Stimulated activated CD8-positive, alpha-beta memory T cell treated with anti-CD3 and anti-CD28 coated beads, Interleukin-4, amount 100 ng/mL, for 1 hour (primary cell): ENCODE measurements at regions not wholly inside any gene's neighbourhood (a gene's known extent, or its start where the extent isn't known, plus 50 kb on each side); places are given as distances from the start of the nearest gene placed in this dataset.
"Not testable (repeated sequence)": the region's sequence is repeated elsewhere in the genome, so short reads cannot be mapped to it uniquely, and the experiment has no call there.

ENCODE experiments used
- DNase-seq, 2 donors: peaks; one replicate each; pipeline ENCODE4 v3.0.0-alpha.2; 2020; ENCODE audit warnings: low read depth in 2 of 2, low spot score in 1 of 2

GRCh38 chr16:6736302-6736701 lies 596.3 kb upstream of the RBFOX1 start:
- DNase-seq, result not testable (repeated sequence)

- DNase-seq, result no peak
Observed at GRCh38 chr16:6735631-6736030, 597.0 kb upstream of the RBFOX1 start.

- DNase-seq, result no peak
Observed at GRCh38 chr16:6732166-6732565, 600.5 kb upstream of the RBFOX1 start.

GRCh38 chr16:6728381-6728780 lies 604.3 kb upstream of the RBFOX1 start:
- DNase-seq, result no peak

GRCh38 chr16:6726621-6727020 lies 606.0 kb upstream of the RBFOX1 start:
- DNase-seq, result no peak

- no peak for DNase-seq
Observed at GRCh38 chr16:6725634-6726331, 606.9 kb upstream of the RBFOX1 start.

GRCh38 chr16:6725206-6725605 lies 607.4 kb upstream of the RBFOX1 start:
- DNase-seq, result not testable (repeated sequence)

- no peak for DNase-seq
Observed at GRCh38 chr16:6722786-6723185, 609.9 kb upstream of the RBFOX1 start.

GRCh38 chr16:6714510-6714909 lies 618.1 kb upstream of the RBFOX1 start:
- no peak for DNase-seq

- DNase-seq, result no peak
Observed at GRCh38 chr16:6709736-6710135, 622.9 kb upstream of the RBFOX1 start.

GRCh38 chr16:6708576-6709215 lies 623.9 kb upstream of the RBFOX1 start:
- DNase-seq, result no peak

- DNase-seq, result no peak
Observed at GRCh38 chr16:6704306-6704930, 628.2 kb upstream of the RBFOX1 start.

- DNase-seq, result no peak
Observed at GRCh38 chr16:6701096-6701495, 631.5 kb upstream of the RBFOX1 start.

- no peak for DNase-seq
Observed at GRCh38 chr16:6698548-6698947, 634.1 kb upstream of the RBFOX1 start.

GRCh38 chr16:6695666-6696065 lies 637.0 kb upstream of the RBFOX1 start:
- DNase-seq, result no peak

GRCh38 chr16:6694636-6695035 lies 638.0 kb upstream of the RBFOX1 start:
- no peak for DNase-seq

GRCh38 chr16:6693418-6693817 lies 639.2 kb upstream of the RBFOX1 start:
- DNase-seq, result not testable (repeated sequence)

- no peak for DNase-seq
Observed at GRCh38 chr16:6692874-6693273, 639.8 kb upstream of the RBFOX1 start.

- no peak for DNase-seq
Observed at GRCh38 chr16:6690741-6691140, 641.9 kb upstream of the RBFOX1 start.

GRCh38 chr16:6689643-6690042 lies 643.0 kb upstream of the RBFOX1 start:
- DNase-seq, result no peak

- DNase-seq, result no peak
Observed at GRCh38 chr16:6687593-6687992, 645.1 kb upstream of the RBFOX1 start.

- no peak for DNase-seq
Observed at GRCh38 chr16:6684076-6684673, 648.5 kb upstream of the RBFOX1 start.
